Endothelial cell (in vitro differentiated cells): ENCODE measurements at regions not wholly inside any gene's neighbourhood (a gene's known extent, or its start where the extent isn't known, plus 50 kb on each side); places are given as distances from the start of the nearest gene placed in this dataset.

Source experiments
- DNase-seq: peaks from one replicate; pipeline ENCODE4 v3.0.0; 2021; ENCODE audit warnings: low spot score
- H3K27ac Mint-ChIP-seq: one replicate; pipeline ENCODE4 v1.8.0; 2021; ENCODE audit warnings: mixed read lengths, inconsistent platforms; ENCODE audit not compliant: unreplicated experiment
- H3K27me3 Mint-ChIP-seq: one replicate; pipeline ENCODE4 v1.8.0; 2021; ENCODE audit warnings: mild to moderate bottlenecking, moderate library complexity, mixed read lengths, inconsistent platforms; ENCODE audit not compliant: unreplicated experiment
- H3K36me3 Mint-ChIP-seq: one replicate; pipeline ENCODE4 v1.8.0; 2021; ENCODE audit warnings: mild to moderate bottlenecking, low read depth, mixed read lengths, inconsistent platforms; ENCODE audit not compliant: unreplicated experiment
- H3K4me1 Mint-ChIP-seq: one replicate; pipeline ENCODE4 v1.8.0; 2021; ENCODE audit warnings: mild to moderate bottlenecking, mixed read lengths, inconsistent platforms; ENCODE audit not compliant: unreplicated experiment
- H3K4me3 Mint-ChIP-seq: one replicate; pipeline ENCODE4 v1.8.0; 2021; ENCODE audit warnings: mild to moderate bottlenecking, mixed read lengths, inconsistent platforms; ENCODE audit not compliant: unreplicated experiment
- H3K9me3 Mint-ChIP-seq: one replicate; pipeline ENCODE4 v1.8.0; 2021; ENCODE audit warnings: mixed read lengths, inconsistent platforms; ENCODE audit not compliant: unreplicated experiment
- TF ChIP-seq, protein P1 (sequence below): fragments of 200-600 bp; sonication (generic); IDR thresholded peaks from one replicate; pipeline ENCODE4 v1.5.0; 2021; ENCODE audit warnings: antibody characterized with exemption; ENCODE audit not compliant: unreplicated experiment

DNA sequence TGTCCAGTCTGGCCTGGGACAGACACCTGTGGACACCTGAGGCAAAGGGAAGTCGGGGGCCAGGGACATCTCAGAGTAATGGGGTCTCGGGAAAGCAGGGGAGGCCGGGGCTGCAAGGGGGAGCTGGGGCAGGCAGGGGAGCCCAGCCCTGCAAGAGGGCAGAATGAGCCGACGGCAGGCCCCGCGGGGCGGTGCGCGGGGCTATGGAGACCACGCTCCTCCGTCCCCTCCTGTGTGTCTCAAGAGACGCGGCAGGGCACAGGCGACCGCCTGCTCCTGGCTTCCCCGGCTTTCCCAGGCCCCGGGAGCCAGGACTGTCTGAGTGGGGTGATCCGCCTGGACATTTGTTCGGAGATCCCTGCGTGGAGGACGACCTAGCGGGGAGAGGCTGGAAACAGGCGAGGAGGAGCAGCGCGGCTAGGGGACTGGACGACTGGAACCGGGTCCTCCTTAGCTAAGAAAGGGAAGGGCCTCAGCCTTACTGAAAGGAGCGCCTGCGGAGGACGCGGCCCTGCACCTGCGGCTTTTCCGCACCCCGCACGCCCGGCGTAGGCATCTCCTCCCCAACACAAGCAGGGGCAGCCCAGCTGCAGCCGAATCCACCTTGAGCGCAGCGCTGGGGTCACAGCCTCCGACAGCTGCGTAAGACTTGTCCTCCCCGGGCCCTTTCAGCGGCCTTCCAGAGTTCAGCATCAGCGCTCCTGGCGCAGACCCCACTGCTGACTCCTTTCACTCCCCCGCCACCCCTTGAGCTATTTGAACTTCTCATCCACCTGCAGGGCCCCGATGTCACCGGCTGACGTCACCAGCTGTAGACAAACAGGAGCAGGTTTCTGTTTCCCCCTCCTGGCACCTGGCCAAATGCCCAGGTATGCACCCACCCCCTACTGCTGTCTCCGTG, 176.4 kb downstream of the ZNF248 start:
- Mint-ChIP-seq H3K27ac (no peak overlapping the region), H3K4me1 (no peaks in the 10 kb centered on the region), H3K4me3 (no peak overlapping the region), H3K27me3 (peaks cover 15% of the 10 kb centered on the region), H3K9me3 (peaks cover 37% of the 10 kb centered on the region), H3K36me3 (peaks cover 34% of the 10 kb centered on the region)
- no peak for DNase-seq
- TF ChIP-seq, protein P1, sequence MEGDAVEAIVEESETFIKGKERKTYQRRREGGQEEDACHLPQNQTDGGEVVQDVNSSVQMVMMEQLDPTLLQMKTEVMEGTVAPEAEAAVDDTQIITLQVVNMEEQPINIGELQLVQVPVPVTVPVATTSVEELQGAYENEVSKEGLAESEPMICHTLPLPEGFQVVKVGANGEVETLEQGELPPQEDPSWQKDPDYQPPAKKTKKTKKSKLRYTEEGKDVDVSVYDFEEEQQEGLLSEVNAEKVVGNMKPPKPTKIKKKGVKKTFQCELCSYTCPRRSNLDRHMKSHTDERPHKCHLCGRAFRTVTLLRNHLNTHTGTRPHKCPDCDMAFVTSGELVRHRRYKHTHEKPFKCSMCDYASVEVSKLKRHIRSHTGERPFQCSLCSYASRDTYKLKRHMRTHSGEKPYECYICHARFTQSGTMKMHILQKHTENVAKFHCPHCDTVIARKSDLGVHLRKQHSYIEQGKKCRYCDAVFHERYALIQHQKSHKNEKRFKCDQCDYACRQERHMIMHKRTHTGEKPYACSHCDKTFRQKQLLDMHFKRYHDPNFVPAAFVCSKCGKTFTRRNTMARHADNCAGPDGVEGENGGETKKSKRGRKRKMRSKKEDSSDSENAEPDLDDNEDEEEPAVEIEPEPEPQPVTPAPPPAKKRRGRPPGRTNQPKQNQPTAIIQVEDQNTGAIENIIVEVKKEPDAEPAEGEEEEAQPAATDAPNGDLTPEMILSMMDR: no peak

DNA sequence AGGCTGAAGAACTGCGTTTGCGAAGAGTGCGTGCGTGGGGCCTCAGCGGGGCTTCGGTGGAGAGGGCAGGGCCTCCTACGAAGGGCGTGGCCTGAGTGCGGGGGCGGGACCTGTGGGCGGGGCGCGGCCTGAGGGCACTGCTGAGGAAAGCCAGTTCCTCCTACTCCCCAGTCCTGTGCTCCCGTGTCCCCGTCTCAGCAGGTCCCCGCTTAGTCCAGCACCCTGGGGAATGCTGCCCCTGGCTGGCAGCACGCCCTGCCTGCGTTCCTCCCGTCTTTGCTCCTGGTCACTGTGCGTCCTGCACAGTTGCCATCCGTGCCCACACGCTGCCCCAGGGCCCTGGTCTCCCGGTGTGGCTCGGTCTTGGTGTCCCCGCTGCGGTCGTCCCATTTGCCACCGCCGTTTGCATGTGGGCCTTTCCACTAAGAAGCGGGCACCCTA, 177.1 kb downstream of the ZNF248 start:
- no peak for DNase-seq
- no peak overlapping the region for H3K27ac Mint-ChIP-seq
- peaks cover 31% of the 10 kb centered on the region for H3K36me3 Mint-ChIP-seq
- H3K27me3 Mint-ChIP-seq: peaks cover 16% of the 10 kb centered on the region
- peaks cover 36% of the 10 kb centered on the region for H3K9me3 Mint-ChIP-seq
- H3K4me3 Mint-ChIP-seq: no peak overlapping the region
- no peaks in the 10 kb centered on the region for H3K4me1 Mint-ChIP-seq
- TF ChIP-seq, protein P1: no peak

DNA sequence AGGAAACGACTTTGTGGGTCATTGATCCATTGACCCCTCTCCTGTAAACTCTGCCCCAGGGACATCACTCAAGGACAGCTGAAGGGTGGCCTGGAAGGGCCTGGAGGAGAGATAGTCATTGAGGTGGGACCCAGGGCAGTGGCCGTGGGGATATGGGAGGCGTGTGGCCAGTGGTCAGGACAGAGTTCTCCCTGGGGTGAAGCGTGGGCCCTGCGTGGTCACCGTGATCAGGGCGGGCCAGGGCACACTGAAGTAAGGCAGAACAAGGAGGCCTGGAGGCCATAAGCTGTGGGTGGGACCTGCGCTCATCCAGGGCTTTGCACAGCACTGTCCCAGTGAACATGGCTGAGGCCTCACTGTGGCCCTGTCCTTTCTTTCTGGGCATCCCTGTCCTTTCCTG, 177.9 kb downstream of the ZNF248 start:
- Mint-ChIP-seq H3K36me3 (peaks cover 29% of the 10 kb centered on the region), H3K27ac (no peak overlapping the region), H3K4me3 (no peak overlapping the region), H3K9me3 (peaks cover 33% of the 10 kb centered on the region), H3K4me1 (no peaks in the 10 kb centered on the region), H3K27me3 (peaks cover 14% of the 10 kb centered on the region)
- no peak for DNase-seq
- TF ChIP-seq, protein P1: no peak

DNA sequence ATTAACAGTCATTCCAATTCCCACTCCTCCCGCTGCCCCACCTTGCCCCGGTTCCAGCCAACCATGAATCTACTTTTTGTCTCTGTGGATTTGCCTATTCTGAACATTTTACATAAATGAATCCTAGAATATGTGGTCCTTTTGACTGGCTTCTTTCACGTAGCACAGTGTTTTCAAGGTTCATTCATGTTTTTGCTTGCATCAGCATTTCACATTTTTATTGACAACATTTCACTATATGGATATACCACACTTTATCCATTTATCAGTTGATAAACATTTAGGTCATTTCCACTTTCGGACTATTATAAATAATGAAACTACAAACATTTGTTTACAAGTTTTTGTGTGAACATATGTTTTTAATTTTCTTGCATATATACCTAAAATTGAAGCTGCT, 182.0 kb downstream of the ZNF248 start:
- no peak for DNase-seq
- Mint-ChIP-seq H3K27me3 (peaks cover 4% of the 10 kb centered on the region), H3K27ac (no peak overlapping the region), H3K9me3 (peaks cover 14% of the 10 kb centered on the region), H3K4me1 (no peaks in the 10 kb centered on the region), H3K36me3 (peaks cover 7% of the 10 kb centered on the region), H3K4me3 (no peak overlapping the region)
- TF ChIP-seq, protein P1: no peak

DNA sequence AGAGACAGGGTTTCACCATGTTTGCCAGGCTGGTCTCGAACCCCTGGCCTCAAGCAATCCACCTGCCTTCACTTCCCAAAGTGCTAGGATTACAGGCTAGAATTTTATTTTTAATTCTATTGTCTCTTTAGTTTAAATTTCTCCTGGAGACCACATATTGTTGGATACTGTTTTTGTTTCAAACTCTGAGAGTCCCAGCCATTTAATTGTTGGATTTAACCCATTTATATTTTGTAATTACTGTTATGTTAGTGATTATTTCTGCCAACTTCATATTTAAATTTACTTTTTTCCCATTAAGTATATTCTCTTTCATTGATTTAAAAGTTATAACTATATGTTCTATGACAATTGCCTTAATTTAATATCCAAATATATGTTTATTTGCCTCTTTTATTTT, 185.6 kb downstream of the ZNF248 start:
- TF ChIP-seq, protein P1: no peak
- DNase-seq: no peak
- Mint-ChIP-seq H3K4me1 (no peaks in the 10 kb centered on the region), H3K27me3 (peaks cover 1% of the 10 kb centered on the region), H3K9me3 (peaks cover 9% of the 10 kb centered on the region), H3K4me3 (no peak overlapping the region), H3K27ac (no peak overlapping the region), H3K36me3 (no peaks in the 10 kb centered on the region)
